Brain pericyte (primary cell): ENCODE measurements at regions not wholly inside any gene's neighbourhood (a gene's known extent, or its start where the extent isn't known, plus 50 kb on each side); places are given as distances from the start of the nearest gene placed in this dataset.
"Not testable (repeated sequence)": the region's sequence is repeated elsewhere in the genome, so short reads cannot be mapped to it uniquely, and the experiment has no call there.

ENCODE experiments used
- DNase-seq: peaks from one replicate; pipeline ENCODE4 v3.0.0-alpha.2; 2012; ENCODE audit warnings: low read depth, low spot score

DNA sequence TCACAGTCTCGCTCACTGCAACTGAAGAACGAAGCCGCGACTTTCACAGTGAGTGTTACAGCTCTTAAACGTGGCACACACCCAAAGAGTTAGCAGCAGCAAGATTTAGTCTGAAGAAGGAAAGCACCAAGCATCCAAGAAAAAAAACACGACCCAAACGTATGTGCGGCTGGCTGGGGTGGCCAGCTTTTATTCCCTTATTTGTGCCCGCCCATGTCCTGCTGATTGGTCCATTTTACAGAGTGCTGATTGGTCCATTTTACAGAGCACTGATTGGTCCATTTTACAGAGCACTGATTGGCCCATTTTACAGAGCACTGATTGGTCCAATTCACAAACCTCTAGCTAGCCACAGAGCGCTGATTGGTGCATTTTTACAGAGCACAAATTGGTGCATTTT is 323.0 kb upstream of the ATP10A start:
- DNase-seq, result not testable (repeated sequence)

DNA sequence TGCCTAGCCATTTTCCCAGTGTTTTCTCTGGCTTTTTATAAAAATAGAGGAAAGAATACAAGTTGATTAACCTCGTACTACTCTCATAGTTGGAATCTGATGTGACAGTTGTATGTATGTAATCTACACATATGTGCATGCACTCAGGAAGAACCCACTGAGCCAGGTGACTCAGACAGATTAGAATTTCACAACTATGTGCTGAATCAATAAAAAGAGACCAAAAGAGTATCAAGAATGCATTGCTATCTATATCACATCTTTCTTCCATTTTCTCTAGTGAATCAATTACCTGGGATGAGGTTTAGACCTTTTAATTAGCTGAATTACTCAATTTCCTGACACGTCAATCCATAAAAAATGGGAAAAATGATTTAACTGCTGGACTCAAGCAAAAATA is 319.3 kb upstream of the ATP10A start:
- no peak for DNase-seq

DNA sequence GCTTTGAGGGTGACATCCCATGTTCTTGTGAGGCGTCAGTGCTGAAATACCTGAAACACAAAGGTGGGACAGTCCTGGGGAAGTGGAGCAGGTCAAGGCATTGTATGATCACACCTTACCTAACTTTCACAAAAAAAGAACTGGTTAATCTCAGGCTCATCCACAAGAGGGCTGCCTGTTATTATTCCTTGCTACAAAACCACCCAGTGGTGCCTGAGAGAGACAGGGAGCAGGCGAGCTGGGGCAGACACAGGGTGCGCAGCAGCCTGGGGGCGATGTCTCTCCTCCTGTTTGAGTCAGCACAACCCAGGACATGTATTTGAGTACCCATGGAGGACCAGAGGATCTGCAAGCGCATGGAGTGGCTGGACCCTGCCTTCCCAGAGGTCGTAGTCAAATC is 316.8 kb upstream of the ATP10A start:
- no peak for DNase-seq

DNA sequence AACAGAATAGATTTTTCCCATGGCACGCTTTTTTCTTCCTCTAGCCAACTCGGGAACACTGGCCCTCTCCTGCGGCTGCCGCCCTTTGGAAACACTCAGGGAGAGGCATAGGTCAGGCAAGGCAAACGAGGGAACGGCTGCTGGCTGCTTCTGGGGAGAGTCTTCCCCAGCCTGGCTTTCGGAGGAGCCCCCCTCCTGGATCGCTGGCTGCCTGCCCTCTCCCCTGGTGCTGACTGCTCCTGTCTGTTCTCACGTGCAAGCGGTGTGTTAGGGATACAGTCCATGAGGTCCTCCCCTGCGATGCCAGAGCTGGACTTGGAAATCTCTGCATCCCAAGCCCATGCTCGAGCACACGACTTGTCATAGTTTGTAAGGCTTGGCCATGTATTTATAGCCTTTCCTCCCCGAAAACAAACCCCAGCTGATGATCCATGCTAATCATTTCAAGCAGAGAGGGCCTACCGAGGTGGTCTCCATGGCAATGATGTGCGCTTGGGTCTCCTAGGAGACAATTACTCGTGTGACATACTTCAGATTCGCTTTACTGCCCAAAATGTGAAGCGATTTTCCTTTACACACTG is 315.6 kb upstream of the ATP10A start:
- no peak for DNase-seq

DNA sequence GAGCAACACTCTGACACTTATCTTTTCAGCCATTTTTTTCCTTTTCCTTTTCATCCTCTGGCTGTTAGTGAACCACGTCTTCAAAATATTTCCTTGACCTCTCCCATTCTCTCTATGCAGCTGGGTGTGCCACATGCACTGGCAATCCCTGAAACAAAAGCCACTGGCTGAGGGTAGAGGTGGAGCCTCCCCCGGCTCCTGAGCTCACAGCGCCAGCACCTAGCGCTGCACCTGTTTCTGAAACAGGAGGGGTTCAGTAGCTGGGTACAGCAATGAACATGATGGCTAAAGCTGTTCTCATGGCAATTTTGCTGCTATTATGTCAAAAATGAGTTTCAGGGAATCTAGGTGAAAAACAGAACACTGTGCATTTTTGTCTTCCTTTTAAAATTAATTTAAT is 314.7 kb upstream of the ATP10A start:
- DNase-seq, result no peak

DNA sequence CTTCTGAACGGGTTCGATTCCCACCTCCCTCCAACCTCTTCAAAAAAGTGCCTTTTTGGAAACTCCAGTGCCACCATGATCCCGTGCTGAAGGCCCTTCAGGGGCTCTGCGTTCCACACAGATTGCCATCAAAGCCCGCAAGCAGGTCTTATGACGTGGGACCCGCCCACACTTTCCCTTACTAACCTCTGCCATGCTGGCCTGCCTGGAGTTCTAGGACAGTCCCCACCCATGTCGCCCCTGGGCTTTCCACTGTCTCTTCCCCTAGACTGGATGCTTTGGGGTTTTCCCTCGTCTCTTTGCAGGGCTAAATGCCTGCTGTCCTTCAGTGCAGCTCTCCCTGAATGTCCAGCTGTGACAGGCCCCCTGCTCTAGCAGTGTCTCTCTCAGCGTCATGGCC is 313.7 kb upstream of the ATP10A start:
- DNase-seq, result no peak

DNA sequence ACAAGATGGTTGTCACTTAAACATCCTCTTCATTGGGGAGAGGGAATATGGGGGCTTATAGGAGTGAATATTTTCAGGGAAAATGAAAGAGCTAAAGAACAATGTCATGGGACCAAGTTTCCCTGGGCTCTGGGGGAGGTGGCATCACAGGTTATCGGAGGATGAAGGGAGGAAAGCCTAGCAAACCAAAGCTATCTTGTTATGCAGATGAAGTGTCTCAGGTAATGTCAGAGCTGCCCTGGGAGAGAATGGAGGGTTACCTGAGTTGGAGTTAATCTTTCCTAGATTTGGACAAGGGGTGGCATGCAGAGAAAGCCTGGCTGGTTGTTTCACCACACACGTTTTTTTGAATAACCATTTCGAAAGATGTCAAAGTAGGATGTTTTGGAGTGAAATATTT is 308.1 kb upstream of the ATP10A start:
- no peak for DNase-seq

DNA sequence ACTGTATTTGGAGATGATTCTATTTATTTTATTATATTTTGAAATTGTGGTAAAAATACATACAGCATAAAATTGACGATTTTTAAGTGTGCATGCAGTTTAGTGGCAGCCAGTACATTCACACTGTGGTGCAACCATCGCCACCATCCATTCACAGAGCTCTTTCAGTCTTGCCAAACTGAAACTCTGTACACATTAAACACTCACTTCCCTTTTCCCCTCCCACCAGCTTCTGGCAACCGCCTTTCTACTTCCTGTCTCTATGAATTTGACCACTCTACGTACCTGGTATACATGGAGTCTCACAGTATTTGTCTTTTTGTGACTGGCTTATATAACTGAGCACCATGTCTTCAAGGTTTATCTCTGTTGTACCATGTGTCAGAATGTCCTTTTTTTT is 303.3 kb upstream of the ATP10A start:
- no peak for DNase-seq

DNA sequence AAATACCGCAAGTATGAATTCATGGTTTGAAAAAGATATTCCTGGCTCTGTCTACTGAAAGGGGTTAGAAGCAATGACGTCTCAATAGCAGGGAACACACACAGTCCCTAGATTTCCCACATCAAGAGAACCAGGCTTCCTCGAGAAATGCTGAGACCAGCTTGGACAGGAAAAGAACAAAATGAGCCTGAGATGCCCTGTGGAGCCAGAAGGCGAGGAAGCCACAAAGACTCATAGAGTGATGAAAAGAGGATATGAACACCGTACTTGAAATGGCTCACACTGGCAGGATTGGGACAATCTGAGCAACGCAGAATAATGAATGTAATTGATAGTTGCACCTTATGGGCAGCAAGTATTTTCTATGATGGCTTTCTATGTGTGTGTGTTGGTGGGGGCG is 302.4 kb upstream of the ATP10A start:
- no peak for DNase-seq

DNA sequence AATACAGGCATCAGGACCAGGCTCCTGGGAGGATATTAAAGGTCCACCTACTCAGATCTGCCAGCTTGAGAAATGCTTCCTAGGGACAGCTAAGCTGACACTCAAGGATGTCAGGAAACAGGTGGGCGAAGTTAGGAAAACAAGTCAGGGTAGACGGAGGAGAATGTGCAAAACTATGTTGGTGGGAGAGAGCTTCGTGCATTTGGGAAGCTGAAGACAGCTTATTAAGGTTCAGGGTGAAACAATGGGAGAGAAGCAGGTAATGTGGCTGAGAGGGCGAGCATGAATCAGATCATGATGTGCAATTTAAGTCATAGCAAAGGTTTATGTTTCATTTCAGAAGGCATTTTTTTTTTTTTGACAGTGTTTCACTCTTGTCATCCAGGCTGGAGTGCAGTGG is 297.2 kb upstream of the ATP10A start:
- no peak for DNase-seq

DNA sequence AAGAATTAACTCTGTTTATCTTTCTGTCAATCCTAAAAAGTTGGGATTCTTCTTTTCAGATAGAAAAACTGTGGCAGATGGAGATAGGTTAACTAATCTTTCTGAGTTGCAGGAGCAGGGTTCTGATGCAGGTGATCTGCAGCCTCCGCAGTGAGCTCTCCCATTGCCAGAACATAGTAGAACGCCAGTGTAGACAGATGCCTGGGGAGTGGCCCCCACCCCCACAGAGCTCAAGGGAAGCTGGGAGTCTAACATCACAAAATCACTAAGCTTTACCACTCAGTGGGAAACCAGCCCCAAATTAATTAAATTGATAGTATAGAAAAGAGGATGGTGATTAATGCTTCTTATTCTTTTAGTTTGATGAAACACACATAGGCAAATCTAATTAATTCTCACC is 295.0 kb upstream of the ATP10A start:
- DNase-seq, result no peak

DNA sequence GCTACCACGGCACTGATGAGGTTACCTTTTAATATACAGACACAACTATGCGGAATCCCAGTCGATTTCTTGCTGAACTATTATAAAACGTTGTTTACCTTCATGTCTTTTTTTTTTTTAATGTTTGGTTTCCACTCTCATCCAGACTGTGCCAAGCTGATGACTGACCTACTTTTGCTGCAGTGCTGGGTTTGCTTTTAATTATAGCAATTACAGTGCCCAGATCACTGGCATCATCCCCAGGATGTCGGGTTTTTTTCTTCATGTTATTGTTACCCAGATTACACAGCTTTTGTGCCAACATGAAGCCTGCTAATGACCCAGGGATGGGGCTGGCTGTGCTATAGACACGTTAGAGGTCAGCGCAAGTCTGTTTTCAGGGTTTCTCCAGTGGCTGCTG is 294.0 kb upstream of the ATP10A start:
- no peak for DNase-seq

DNA sequence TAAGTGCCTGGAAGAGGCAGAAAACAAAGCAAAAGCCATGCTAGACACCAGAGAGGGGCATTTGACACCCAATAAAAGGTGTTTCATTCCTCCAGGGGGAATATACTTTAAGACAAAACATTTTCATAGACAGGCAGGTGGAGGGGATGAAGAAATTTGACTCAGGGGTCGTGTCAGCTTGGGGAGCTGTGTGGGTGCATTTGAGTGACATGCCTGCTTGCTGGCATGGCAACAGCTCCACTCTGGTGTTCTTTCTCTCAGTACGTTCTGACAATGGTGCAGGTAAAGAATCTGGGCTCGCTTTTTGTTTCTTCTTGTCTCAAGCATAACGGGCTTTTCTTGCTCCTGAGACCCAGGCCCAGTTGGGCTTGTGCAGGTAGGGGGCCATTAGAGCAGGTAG is 292.9 kb upstream of the ATP10A start:
- no peak for DNase-seq

DNA sequence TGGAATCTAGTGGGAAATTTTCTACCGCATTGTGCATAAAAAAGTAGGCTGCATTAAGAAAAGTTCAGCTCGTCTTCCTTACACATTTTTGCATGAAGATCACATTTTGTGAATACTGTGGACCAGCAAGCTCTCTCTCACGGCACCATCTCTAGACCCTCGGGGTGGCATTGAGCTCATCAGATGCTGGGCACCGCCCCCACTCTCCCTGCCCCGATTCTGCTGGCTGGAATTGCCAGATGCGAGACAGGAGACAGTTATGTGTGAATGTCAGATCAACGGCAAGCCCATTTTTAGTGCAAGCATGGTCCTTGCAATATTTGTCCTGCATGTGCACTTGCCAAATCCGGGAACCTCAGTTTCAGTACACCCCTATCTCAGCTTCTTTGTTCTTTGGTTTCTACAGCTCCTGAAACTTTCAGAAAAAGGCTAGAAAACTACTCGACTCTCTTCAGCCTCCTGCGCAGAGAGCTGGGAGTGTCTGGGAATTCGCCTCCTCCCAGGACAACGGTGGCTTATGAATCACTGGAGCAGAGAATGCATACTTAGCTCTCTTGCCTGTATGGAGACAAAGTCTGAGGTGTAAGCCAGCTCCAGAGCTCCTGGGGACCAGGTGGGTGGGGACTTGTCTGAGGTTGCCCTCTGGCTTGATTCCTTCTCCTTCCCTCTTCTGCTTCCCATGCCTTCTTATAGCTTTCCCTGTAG is 285.2 kb upstream of the ATP10A start:
- DNase-seq, result no peak

DNA sequence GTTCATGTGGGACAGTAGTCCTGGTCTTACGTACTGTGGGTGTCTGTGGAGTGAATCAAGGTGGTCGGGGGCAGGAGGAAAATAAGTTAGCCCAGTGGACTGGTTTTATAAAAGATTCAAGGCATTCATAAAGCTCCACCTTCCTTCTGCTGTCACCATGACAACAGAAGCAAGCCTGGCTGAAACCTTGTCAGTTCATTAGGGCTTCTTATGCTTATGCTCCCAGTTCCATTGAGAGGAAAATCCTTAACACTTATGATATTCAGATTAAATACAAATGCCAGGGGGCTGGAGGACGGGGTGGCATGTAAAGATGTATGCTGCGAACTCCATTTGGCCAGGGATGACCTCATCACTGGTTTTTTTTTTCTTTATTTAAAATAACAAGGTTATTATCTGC is 283.1 kb upstream of the ATP10A start:
- no peak for DNase-seq

DNA sequence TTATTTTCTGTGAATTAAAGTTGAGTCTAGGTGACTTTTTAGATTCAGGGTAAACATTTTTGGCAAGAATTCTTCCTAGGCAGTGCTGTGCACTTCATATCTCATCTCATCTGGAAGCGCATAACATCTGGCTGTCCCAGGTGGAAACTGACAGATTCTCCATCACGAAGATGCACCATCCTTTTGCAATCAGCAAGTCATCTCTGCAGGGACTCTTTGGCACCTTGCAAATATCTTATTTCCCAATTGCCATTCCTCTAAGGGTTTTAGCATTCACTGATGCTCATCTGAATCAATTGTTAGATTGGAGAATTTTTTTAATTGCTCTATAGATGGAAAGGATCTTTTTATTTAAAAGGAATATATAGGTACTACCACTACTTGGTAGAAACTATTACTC is 282.7 kb upstream of the ATP10A start:
- no peak for DNase-seq

DNA sequence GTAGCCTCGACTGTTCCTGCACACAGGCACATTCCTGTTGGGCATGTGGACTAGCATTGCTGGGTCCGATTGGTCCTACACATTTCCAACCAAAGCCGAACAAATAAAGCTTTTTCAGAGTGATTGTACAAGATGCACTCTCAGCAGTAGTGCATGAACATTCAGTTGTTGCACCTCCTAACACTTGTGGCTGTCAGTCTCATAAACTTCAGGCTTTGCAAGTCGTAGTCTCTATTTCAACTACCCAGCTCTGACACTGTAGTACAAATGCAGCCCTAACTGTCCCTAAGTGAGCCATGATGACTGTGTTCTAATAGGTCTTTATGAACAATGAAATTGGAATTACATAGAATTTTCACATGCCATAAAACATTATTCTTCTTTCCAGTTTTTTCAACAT is 281.7 kb upstream of the ATP10A start:
- DNase-seq, result no peak

DNA sequence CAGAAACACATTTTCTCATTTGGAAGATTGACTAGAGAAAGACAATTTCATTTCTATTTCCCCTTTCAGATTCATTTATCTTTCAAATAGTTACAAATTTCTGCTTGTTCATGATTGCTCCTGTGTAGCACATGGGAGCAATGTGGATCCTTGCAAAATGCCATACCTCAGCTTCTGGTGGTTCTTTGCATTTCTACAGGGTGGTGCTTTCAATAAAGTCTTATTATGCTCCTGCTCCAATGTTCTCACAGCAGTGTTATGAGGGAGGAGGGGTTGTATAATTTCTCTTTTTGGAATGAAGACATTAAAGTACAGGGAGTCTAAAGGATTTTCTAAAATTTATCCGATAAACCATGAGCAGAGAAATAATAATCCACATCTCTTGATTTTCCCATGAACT is 280.1 kb upstream of the ATP10A start:
- no peak for DNase-seq

DNA sequence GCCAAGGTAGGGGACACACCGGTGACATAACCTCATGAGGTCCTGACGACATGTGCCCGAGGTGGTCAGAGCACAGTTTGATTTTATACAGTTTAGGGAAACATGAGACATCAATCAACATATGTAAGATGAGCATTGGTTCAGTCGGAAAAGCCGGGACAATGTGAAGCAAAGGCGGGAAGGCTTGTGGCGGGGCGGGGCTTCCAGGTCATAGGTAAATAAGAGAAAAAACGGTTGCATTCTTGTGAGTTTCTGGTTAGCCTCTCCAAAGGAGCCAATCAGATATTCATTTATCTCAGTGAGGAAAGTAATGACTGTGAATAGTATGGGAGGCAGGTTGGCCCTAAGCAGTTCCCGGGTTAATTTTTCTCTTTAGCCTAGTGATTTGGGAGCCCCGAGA is 271.7 kb upstream of the ATP10A start:
- no peak for DNase-seq

DNA sequence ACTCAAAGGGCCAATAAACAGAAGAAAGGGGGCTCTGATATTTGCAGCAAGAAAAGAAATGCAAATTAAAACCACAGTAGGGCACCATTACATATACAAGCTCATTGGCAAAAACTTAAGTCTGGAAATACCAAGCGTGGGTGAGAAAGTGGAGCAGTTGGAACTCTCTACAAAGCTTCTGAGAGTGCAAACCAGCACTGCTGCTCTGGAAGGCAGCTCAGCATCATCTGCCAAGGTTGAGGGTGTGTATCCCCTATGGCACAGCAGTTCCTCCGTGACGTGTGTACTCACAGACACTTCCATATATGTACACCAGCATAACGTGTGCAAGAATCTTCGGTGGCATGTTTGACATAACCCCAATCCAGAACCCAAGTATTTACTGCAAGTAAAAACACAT is 271.0 kb upstream of the ATP10A start:
- DNase-seq, result no peak

DNA sequence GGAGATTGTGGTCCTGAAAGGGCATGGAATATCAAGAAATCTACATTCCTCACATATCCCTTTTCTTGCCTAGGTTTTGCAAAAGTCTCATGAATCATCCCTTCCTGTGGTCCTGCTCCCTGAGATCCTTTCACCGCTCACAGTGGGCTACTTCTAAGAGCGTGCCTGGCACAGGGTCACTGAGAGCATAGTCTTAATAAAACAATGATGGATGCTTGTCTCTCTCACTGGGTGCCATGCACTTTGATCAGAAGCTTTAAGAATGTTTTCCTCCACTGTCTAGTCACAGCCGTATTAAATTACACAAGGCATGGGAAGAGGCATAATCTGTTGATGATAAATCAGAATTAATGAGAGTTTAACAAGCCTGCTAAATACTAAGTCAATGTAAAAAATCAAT is 269.7 kb upstream of the ATP10A start:
- DNase-seq, result no peak

DNA sequence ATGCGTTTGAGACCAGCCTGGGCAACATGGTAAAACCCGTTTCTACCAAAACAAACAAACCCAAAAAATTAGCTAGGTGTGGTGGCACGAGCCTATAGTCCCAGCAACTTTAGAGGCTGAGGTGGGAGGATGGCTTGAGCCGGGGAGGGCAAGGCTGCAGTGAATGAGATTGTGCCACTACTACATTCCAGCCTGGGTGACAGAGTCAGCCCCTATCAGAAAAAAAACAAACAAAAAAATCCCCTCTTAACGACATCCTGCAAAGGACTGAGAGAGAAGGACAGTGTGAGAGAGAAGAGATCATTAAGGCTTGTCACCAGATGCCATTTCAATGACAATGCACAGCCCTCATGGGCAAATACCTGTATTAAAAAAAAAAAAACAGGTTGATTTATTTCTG is 266.7 kb upstream of the ATP10A start:
- DNase-seq, result no peak

DNA sequence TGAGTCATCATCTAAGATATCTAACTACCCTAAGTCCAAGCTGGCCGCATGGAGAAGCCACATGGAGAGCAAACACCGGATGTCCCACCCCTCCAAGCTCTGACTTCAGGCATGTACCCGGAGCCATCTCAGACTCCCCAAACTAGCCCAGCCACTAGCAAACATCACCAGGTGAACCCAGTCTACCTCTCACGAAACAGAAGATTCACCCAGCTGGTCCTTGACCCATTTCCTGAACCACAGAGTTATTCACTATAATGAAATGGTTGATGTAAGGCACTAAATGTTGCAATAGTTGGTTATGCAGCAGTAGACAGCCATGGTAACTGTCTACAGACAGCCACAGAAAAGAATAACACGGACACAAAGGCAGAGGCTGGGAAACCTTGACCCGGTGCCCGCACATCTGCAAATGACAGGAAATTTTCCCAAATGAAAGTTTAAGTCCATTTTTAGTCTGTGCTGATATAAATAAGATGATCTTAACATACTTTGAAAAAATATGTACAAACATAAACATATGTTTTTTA is 265.5 kb upstream of the ATP10A start:
- DNase-seq, result no peak
